HG03521 (cell line): ENCODE measurements at regions not wholly inside any gene's neighbourhood (a gene's known extent, or its start where the extent isn't known, plus 50 kb on each side); places are given as distances from the start of the nearest gene placed in this dataset.

Experiments used
- ATAC-seq: cut with Tn5 transposase; IDR thresholded peaks from one replicate; pipeline ENCODE4 v1.9.1; 2021; ENCODE audit warnings: mild to moderate bottlenecking, moderate library complexity; ENCODE audit not compliant: unreplicated experiment

DNA sequence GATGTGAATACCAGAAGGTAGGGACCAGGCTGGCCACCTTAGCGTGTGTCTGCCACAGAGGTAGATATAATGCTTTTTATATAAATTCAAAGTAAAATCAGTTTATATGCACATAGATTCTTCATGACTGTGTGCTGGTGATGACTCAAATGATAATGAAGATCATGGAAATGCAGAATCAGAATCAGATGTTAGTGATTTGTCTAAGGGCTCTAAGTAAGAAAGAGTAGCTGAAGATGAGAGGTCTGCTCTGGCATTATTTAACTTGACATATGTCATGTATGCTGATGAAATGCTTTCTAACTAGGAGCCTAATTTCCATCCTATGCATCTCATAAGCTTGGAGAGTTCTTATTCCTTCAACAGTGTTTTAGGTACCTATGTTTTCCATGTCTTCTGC is 50.3 kb upstream of the DPH6 start:
- ATAC-seq, result no peak

DNA sequence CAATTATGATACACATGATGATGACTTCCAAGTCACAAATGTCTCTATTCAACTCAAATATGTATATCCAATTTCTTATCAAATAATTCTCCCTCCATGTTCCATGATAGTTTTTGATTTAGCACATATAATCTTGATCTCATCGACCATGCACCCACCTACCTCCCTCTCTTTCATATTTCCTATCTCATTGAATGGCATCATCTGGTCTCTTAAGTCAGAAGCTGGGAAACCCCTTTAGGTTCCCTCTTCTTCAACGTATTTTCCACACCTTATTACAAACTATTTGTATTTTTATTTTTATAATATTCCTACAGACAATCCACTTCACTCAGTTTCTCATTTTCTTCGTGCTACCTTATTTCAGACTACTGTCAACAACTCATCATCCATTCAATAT is 56.9 kb upstream of the DPH6 start:
- ATAC-seq, result no peak

DNA sequence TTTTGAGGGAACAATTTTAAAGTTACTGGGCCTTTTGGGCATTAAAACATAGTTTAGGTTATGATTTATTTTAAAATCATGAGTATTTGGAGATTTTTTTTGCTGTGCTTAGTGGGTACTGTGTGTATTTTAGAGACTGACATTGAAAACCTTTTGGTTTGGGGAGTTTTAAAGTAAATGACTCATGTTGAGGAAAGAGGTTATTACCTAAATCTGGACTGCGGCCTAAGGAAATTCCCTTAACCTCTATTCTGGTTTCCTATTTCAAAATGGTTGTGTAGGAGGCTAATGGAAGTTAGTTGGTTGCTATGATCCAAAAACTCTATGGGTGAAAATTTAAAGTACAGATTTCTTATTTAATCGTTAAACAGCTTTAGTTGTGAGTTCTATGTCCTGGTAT is 57.3 kb upstream of the DPH6 start:
- no peak for ATAC-seq

DNA sequence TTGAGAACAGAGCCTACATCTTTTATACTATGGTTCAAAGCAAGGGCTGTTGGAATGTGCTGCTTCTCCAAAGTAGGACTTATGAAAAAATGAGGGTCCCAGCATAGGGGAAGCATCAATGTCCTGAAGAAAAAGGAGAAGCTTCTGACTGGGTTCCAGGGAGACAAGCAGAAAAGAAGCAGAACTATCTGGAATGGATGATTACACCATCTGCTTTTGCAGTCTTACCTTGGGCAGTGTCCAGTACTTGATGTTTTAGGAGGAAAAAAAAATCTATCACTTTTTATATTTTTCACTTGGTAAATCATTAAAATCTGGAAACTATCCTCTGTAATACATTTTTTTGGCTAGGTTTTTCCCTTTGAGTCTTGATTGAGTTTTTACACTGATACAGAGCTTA is 57.9 kb upstream of the DPH6 start:
- ATAC-seq, result no peak

DNA sequence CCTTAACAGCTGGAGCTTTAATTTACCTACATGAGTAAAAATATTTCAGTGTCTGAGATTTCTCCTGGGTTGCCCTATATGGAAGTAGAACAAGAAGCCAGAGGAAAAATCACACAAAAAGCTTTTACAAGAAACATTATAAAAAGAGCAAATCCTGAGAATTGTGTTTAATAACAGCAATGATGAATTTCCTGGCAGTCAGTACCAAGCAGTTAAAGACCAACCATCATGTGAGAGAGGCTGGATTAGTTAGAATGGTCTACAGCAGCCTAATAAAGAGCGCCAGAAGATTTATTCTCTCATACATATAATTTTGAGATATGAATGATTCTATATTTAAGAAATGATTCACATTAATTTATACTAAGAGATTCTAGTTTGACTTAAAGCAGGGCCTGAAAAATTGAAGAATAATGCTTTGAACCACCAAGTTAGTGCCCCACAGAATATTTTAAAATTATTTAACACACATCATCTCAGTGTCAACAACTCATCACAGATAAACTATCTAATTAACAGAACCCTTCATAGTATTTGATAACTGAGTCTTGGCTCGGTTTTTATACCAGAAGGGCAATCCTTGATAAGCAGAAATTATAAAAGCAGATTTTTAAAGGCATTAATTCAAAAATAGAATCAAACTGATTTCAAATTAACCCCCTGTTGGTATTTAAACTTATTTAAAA is 59.9 kb upstream of the DPH6 start:
- ATAC-seq, result no peak

DNA sequence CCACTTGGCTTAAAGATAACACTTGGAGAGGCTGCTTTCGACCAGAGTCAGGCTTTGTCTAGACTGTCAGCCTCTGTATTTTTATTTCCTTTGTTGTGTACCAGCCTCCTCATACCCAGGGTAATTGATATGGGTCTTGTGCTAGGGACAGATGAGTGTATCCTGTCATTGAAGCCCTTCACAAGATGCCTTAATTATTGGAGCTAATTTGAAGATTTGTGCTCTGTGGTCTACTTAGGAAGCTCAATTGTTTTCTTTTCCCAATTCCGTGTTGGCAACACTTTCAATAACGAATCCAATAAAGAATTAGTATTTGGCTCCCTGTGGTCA is 60.5 kb upstream of the DPH6 start:
- ATAC-seq, result no peak

DNA sequence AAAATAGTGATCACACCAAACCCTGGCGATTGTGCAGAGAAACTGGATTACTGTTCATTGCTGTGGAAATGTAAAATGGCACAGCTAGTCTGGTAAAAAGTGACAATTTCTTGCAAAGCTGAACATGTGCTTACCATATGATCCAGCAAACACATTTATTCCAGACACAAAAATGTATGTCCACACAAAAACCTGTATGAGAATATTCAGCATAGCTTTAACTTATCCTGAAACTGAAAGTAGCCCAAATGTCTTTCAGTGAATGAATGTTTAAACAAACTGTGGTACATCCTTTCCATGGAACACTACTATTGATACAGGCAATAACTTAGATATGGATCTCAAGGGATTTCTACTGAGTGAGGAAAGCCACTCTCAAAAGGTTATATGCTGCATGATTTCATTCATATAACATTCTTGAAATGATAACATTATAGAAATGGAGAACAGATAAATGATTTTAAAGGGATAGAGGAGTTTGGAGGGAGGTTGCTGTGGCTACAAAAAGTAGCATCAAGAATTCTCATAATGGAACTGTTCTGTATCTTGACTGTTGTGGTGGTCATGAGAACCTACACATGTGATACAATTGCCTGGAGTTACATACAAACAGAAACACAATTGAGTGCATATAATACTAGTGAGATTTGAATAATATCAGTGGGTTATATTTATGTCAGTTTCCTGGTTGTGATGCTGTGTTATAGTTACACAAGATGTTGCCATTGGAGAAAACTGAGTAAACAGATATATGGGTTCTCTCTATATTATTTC is 70.7 kb upstream of the DPH6 start:
- ATAC-seq, result no peak

DNA sequence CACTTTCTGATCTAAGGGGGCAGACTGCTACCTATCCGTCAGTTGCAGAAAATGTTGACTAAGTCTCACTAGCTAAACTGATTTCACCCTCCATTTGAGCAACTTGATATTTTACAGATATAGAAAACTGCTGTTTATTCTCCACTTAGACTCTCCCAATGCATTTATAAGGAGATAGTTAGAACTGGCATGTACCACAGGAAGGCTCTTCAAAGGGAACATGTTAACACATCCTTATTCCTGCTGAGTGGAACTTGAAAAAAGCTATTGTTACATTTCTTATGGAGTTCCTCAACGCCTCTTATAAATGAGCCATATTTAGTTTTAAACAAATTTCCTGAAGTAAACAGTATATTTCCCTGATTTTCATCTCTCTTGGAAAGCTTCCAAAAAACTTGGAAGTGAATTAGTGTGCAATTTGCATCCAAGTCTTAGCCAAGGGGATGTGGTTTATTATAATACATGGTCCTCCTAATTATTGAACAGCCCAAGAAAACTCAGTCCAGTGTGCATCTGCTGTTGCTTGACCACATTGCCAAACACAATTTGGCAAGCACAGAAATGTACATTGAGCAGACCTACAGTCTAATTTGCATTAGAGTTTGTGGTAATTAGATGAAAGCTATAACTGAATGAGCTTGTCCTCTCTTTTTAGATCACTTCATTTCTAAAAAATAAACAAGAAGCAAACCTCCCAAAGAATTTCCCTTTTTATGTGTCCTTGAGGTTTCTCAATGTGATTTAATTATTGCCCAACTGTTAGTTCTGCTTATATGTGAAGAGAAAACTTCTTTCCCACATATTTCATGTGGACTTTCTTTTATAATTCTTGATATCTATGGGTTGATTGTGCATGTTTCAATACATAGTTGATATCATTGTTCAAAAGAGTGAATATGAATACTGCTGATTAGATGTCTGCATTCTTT is 72.6 kb upstream of the DPH6 start:
- no peak for ATAC-seq

DNA sequence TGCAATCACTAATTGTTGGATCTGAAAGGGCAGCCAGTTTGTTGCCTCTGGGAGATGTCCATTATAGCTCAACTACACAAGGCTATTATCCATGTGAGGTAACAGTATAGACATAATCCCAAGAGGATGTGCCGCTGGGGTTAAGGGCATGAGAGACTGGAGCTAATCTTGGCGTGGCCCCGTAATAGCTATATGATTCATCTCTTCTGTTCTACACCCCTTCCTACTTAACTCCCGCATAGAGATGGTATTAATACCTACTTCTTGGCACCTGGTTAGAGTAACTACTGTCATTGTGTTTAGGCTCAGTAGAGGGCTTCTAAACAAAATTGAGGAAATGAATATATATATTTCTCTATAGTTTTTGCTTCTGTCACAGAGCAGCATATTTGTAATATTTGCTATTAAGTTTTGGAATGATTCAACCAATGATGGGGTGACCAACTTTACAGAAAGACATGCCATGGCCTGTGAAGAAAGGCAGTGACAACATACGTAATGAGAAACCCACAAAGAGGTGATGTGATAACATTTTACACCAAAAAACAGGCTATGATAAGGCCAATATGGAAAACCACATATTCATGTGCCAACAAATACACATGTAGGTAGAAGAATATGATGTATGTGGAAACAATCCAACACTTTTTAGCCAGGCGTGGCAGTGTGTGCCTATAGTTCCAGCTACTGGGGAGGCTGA is 76.8 kb upstream of the DPH6 start:
- ATAC-seq, result no peak

DNA sequence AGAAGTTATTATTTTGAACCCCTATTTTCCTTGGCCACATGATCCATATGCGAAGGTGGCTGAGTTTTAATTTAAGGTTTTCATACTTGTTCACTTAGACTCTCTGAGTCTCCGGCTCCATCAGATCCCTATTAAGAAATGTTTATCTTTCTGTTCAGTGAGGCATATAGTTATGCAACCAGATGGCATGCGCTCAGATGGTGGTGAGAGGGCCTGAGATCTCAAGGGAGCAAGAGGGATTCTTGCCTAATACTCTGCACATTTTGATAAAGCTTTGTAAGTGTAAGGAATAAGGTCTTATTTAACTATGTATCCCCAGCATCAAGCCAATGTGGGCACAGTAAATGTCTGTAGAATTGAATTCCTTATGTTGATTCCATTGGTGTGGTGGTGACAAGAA is 78.9 kb upstream of the DPH6 start:
- no peak for ATAC-seq

DNA sequence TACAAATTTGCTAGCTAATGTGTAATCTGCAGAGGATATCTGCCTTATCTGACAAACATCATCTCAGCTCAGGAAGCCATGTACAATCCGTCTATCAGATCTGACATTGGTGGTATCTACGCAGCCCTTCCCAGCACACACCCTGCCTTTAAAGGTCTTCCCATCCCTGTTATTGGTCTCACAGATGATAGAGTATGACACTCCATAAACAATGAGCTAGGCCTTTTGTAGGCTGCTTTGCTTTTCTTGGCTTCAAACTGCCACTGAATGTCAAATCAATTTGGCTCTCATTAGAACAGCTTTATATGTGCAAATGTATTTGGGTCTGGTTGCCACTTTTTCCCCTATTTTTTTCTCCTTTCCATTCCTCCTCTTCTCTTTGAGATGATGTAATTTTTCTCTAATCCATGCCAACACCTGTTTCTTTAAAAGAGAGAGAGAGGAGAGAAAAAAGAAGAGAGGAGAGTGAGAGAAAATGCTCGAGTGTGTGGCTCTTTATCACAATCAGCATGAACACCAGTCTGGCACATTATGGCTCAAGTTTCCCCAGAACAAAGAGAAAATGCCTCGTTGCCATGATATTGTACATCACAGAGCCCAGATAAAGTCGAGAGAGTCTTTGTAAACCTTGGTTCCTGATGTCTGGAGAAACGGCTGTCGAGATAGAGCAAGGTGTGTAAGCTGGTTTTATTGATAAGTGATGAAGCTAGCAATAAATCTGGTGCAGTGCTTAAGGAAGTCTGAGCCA is 80.8 kb upstream of the DPH6 start:
- no peak for ATAC-seq

DNA sequence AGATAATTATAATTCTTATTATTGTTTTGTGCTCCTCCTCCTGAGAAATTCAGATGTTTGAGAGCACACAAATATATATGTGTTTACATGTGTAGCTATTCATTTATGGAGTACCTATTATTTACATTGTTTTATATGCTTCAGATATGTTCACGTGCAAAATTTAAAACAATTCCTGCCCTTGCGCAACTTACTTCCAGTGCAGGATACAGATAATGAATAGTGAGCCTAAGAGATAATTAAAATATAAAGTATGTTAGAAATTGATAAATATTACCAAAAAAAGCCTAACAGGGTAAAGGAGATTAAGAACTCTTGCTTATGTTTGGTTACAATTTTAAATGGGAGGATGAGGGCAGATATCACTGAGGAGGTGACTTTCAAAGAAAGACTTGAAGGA is 81.7 kb upstream of the DPH6 start:
- ATAC-seq, result no peak

DNA sequence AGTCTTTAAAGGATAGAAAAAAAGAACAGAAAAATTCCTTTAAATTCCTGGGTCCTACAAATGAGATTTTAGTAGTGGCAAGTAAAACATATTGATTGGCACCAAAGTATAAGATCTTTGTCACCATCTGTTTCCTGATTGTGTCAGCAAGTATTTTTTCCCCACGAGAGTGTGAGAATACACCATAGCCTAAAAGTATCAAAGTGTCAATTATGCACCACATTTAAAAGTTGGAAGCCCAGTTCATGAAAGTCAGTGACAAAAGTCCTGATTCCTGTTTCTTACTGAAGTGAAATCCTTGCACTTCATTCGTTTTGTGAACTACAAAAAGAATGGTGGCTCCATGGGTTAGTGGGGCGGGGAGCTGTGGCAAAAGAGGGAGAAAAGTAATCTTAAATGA is 83.8 kb upstream of the DPH6 start:
- ATAC-seq, result no peak

DNA sequence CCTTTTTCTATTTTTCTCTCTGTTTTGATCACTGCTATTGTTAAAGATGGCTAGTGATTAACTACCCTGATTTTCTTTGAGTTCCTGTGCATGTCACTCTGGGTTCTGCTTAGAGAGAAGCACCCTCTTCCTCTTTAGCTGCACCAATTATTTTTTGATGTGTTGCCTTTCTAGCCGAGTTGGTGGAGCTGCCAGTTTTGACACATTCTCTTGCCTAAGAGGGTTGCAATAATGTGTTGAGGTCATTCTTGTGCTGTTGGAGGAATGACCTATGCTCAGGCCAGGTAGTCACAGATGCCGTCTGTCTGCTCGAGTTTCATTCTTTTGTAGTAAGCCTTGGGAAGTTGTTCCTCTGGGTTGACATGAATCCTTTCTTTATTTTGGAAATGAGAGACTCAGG is 84.6 kb upstream of the DPH6 start:
- no peak for ATAC-seq

DNA sequence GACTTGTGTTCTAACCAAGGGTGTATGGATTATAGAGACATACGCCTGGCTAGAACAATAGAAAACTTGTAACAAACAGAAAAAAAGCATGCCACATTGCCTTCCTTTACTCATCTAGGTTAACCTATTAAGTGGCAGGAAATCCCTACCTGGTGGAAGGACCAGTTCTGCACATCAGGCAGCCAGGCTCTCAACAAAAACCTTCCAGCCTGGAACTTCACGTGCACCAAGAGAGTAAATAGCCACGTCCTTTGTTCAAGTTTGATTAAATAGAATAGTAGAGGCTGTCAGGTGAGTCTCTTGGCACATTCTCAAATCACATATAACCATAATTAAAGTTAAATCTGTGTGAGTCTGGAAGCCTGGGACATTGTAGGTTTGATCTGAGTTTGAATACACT is 85.0 kb upstream of the DPH6 start:
- no peak for ATAC-seq

DNA sequence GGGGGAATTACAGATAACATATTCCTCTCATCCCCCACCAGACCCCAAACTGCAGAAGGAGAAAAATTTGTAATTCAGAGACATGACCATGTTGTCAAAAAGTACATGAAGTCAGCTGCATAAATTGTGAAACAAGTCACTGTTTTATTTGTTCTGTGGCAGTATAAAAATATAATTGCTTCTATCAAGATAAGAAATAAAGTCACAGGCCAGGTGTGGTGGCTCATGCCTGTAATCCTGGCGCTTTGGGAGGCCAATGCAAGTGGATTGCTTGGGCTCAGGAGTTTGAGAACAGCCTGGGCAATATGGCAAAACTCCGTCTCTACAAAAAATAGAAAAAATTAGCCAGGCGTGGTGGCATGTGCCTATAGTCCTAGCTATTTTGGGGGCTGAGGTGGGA is 87.7 kb upstream of the DPH6 start:
- no peak for ATAC-seq

DNA sequence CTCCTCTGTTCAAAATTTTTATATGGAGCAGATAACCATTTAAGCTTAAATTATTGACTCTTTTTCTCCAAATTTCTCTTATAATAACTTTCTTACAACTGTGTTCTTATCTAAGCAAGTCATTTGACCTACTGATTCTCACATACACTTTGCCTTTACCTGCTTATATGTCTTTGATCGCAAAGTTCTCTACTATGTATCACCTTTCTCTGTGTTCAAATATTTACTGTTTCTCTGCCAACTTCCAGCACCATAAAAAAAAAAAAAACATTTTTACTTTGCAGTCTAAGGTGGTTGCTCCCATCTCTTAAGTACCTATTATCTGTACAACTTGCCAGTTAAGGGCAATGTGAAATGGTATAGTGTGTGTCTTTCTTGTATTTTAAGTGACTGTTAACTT is 100.8 kb upstream of the DPH6 start:
- no peak for ATAC-seq

DNA sequence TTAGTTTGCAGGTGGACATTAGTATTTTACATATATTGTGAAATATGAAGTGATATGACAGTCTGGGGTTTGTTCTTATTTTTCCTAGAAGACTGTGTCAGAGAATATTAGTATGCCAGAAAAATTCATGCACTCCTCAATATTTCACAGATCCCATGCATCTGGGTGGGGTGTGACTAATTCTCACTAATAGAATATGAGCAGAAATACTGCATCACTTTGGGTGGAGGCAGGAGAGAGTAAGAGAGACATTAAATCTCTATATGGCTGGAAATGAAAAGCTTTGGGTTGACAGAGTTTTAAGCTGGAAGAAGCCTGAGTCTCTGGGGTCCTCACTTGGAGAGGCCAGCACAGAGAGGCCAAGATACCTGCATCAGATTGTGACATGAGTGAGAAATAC is 101.3 kb upstream of the DPH6 start:
- ATAC-seq, result no peak

DNA sequence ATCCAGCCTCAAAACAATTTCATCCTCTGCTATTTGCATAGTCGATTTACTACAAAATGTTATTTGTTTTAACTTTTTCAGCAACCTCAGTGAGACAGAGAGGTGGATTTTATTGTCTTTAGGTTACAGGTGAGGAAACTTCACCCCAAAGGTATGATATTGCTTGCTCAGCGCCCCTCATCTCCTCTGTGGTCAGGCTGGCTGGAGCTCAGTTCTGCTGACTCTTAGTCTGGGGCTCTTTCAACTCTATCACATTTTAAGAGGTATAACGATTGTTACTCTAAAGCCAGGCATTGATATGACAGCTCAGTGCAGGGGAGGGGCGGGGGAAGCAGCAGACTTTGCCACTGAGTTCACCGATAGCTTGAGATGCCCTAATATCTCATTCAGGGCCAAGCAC is 103.0 kb upstream of the DPH6 start:
- no peak for ATAC-seq

DNA sequence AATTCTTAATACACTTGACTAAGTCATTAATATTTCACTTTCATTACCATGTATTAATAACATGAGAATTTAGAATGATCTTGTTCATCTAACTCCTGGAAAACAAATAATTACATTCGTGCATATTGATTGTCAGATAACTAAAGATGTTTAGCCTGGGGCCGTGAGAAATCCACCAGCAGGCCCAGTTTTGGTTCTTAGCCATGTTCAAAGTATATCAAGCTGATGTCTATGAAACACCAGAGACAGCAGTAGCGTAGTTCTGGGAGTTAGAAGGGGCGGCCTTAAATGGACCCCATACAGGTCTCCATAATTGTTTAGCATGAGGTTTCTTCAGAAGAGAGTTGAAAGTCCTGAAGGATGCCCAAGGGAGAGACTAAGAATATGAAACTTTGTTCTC is 103.6 kb upstream of the DPH6 start:
- ATAC-seq, result no peak

DNA sequence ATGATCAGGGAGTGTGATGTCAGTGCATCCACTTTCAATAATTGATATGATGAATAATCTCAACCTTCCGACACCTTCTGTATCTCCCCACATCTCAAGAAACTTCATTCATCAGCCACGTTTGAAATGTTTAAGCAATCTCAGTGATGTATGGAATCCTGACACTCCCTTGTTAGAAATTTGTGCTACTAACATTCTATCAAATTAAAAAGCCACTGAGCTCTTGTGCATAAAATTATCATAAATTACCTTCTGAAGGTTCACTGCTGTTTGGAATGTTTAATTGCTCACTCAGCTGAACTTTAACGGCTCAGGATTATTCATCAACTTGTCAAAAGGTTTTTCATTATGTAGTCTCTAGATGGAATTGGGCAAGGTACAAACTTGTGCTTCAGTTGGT is 108.4 kb upstream of the DPH6 start:
- no peak for ATAC-seq
